ENCODE measurements at regions not wholly inside any gene's neighbourhood (a gene's known extent, or its start where the extent isn't known, plus 50 kb on each side); places are given as distances from the start of the nearest gene placed in this dataset.

- TF ChIP-seq, protein P1, sequence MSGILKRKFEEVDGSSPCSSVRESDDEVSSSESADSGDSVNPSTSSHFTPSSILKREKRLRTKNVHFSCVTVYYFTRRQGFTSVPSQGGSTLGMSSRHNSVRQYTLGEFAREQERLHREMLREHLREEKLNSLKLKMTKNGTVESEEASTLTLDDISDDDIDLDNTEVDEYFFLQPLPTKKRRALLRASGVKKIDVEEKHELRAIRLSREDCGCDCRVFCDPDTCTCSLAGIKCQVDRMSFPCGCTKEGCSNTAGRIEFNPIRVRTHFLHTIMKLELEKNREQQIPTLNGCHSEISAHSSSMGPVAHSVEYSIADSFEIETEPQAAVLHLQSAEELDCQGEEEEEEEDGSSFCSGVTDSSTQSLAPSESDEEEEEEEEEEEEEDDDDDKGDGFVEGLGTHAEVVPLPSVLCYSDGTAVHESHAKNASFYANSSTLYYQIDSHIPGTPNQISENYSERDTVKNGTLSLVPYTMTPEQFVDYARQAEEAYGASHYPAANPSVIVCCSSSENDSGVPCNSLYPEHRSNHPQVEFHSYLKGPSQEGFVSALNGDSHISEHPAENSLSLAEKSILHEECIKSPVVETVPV (CRISPR knock-in tag; IDR thresholded peaks at IDR 0.05) = no peak
- TF ChIP-seq ZNF565 (CRISPR knock-in tag; conservative IDR thresholded peaks at IDR 0.05; ENCODE audit: low read depth) (no peak), CREB5 (CRISPR knock-in tag; IDR thresholded peaks at IDR 0.05; ENCODE audit: low read depth) (no peak), ZC3H10 (CRISPR knock-in tag; IDR thresholded peaks at IDR 0.05) (no peak), ZNF8 (CRISPR knock-in tag; IDR thresholded peaks at IDR 0.05) (no peak), ZFP30 (CRISPR knock-in tag; IDR thresholded peaks at IDR 0.05) (no peak), CSDC2 (CRISPR knock-in tag; IDR thresholded peaks at IDR 0.05) (no peak)
Measured at GRCh38 chr6:14270142-14270893, 152.7 kb downstream of the CD83 start (continued).

DNA sequence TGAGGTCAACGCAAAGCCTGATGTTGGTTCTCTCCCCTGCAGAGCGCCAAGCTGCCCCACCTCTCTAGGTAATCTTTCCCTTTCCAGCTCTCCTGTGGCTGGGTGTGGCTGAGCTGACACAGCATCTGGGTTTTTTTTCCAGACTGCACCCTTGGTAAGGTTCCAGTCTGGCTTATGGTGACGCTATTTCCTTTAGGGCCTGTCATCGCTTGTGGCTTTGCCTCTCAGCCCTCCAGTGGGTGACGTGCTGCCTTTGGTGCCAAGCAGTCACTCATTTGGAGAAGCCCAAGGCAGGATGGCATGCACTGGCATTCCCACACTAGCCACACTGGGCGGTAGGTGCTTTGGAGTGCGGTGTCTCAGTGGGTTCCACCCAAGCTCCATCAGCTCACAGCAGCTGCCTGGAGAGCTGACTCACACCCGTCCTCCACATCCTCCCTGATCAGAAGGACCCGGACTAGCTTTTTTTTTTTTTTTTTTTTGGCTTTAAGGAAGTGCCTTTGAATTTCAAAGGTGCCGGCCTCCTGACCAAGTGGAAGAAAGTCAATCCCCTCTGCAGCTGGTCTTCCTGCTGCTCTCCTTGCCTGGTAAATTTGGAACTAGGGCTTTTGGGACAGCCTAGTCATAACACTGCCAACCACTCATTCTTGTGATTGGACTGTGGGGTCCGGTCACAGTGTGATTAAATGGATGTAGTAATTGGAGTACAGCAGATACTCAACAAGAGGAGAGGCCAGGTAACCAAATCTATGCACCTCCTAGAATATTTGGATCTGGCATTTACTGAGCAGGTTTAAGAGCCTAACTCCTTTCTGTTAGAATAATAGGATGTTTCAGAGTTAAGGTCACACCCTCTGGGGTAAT lies 153.6 kb downstream of the CD83 start:
- no peak for TF ChIP-seq TOX (CRISPR knock-in tag; IDR thresholded peaks at IDR 0.05; ENCODE audit: borderline replicate concordance)
- TF ChIP-seq PATZ1 (CRISPR knock-in tag; IDR thresholded peaks at IDR 0.05; ENCODE audit: borderline replicate concordance) = no peak
- TF ChIP-seq ZNF8 (CRISPR knock-in tag; IDR thresholded peaks at IDR 0.05) = no peak
- TF ChIP-seq ZFP3 (CRISPR knock-in tag; IDR thresholded peaks at IDR 0.05) = no peak
- no peak for TF ChIP-seq CSDC2 (CRISPR knock-in tag; IDR thresholded peaks at IDR 0.05)
- no peak for TF ChIP-seq ZC3H10 (CRISPR knock-in tag; IDR thresholded peaks at IDR 0.05)
- no peak for TF ChIP-seq TCF4 (CRISPR knock-in tag; IDR thresholded peaks at IDR 0.05; ENCODE audit: borderline replicate concordance)
- no peak for TF ChIP-seq OSR1 (CRISPR knock-in tag; IDR thresholded peaks at IDR 0.05)
- TF ChIP-seq, protein P2, sequence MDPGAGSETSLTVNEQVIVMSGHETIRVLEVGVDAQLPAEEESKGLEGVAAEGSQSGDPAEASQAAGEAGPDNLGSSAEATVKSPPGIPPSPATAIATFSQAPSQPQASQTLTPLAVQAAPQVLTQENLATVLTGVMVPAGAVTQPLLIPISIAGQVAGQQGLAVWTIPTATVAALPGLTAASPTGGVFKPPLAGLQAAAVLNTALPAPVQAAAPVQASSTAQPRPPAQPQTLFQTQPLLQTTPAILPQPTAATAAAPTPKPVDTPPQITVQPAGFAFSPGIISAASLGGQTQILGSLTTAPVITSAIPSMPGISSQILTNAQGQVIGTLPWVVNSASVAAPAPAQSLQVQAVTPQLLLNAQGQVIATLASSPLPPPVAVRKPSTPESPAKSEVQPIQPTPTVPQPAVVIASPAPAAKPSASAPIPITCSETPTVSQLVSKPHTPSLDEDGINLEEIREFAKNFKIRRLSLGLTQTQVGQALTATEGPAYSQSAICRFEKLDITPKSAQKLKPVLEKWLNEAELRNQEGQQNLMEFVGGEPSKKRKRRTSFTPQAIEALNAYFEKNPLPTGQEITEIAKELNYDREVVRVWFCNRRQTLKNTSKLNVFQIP (CRISPR knock-in tag; IDR thresholded peaks at IDR 0.05; ENCODE audit: borderline replicate concordance, low read depth) = no peak
- TF ChIP-seq, protein P3, sequence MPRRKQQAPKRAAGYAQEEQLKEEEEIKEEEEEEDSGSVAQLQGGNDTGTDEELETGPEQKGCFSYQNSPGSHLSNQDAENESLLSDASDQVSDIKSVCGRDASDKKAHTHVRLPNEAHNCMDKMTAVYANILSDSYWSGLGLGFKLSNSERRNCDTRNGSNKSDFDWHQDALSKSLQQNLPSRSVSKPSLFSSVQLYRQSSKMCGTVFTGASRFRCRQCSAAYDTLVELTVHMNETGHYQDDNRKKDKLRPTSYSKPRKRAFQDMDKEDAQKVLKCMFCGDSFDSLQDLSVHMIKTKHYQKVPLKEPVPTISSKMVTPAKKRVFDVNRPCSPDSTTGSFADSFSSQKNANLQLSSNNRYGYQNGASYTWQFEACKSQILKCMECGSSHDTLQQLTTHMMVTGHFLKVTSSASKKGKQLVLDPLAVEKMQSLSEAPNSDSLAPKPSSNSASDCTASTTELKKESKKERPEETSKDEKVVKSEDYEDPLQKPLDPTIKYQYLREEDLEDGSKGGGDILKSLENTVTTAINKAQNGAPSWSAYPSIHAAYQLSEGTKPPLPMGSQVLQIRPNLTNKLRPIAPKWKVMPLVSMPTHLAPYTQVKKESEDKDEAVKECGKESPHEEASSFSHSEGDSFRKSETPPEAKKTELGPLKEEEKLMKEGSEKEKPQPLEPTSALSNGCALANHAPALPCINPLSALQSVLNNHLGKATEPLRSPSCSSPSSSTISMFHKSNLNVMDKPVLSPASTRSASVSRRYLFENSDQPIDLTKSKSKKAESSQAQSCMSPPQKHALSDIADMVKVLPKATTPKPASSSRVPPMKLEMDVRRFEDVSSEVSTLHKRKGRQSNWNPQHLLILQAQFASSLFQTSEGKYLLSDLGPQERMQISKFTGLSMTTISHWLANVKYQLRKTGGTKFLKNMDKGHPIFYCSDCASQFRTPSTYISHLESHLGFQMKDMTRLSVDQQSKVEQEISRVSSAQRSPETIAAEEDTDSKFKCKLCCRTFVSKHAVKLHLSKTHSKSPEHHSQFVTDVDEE (CRISPR knock-in tag; IDR thresholded peaks at IDR 0.05) = no peak
- TF ChIP-seq ZNF565 (CRISPR knock-in tag; conservative IDR thresholded peaks at IDR 0.05; ENCODE audit: low read depth) = no peak
- no peak for TF ChIP-seq SNAI2 (CRISPR knock-in tag; IDR thresholded peaks at IDR 0.05)
- TF ChIP-seq ZFP30 (CRISPR knock-in tag; IDR thresholded peaks at IDR 0.05) = no peak
- no peak for TF ChIP-seq PPARA (CRISPR knock-in tag; IDR thresholded peaks at IDR 0.05; ENCODE audit: borderline replicate concordance)
- no peak for ATAC-seq
